WERI-Rb-1 (cell line): ENCODE measurements at regions not wholly inside any gene's neighbourhood (a gene's known extent, or its start where the extent isn't known, plus 50 kb on each side); places are given as distances from the start of the nearest gene placed in this dataset.
"Not testable (repeated sequence)": the region's sequence is repeated elsewhere in the genome, so short reads cannot be mapped to it uniquely, and the experiment has no call there.

ENCODE experiments used
- DNase-seq: peaks from one replicate; pipeline ENCODE4 v3.0.0-alpha.2; 2020
- H3K27ac ChIP-seq: fragments of 250-450 bp; sonication (Bioruptor Pico); 2 replicates; pipeline ENCODE4 v1.5.1; 2020; ENCODE audit warnings: mild to moderate bottlenecking, moderate library complexity
- H3K27me3 ChIP-seq: fragments of 250-450 bp; sonication (Bioruptor Pico); 2 replicates; pipeline ENCODE4 v1.5.1; 2021; ENCODE audit warnings: mild to moderate bottlenecking, low read depth, moderate library complexity; ENCODE audit not compliant: insufficient read depth, severe bottlenecking
- H3K36me3 ChIP-seq: fragments of 250-450 bp; sonication (Bioruptor Pico); 2 replicates; pipeline ENCODE4 v1.5.1; 2020; ENCODE audit warnings: mild to moderate bottlenecking, moderate library complexity
- H3K4me3 ChIP-seq: 2 replicates; pipeline ENCODE4 v1.5.1; 2011; ENCODE audit warnings: low read depth, mild to moderate bottlenecking, control low read depth, low read length
- H3K9me3 ChIP-seq: fragments of 250-450 bp; sonication (Bioruptor Pico); 2 replicates; pipeline ENCODE4 v1.5.1; 2021; ENCODE audit warnings: mild to moderate bottlenecking, moderate library complexity; ENCODE audit not compliant: severe bottlenecking
- CTCF ChIP-seq: IDR thresholded peaks from 2 replicates; pipeline ENCODE4 v1.5.1; 2011; ENCODE audit warnings: low read depth, mild to moderate bottlenecking, control low read depth, inconsistent platforms, low read length

GRCh38 chr5:85452322-85453025 is 1067.8 kb upstream of the EDIL3 start:
- DNase-seq: no peak
- no peak overlapping the region for H3K27ac ChIP-seq
- H3K9me3 ChIP-seq: no peaks in the 10 kb centered on the region
- H3K36me3 ChIP-seq: no peaks in the 10 kb centered on the region
- H3K27me3 ChIP-seq: no peaks in the 10 kb centered on the region
- TF ChIP-seq CTCF: no peak
- no peak overlapping the region for H3K4me3 ChIP-seq

GRCh38 chr5:85453026-85453349 is 1068.3 kb upstream of the EDIL3 start:
- Histone ChIP-seq H3K27me3 (no peaks in the 10 kb centered on the region), H3K36me3 (no peaks in the 10 kb centered on the region), H3K9me3 (no peaks in the 10 kb centered on the region), H3K27ac (no peak overlapping the region), H3K4me3 (no peak overlapping the region)
- DNase-seq: no peak
- TF ChIP-seq CTCF: no peak

- Histone ChIP-seq H3K9me3 (no peaks in the 10 kb centered on the region), H3K27ac (no peak overlapping the region), H3K4me3 (no peak overlapping the region), H3K27me3 (no peaks in the 10 kb centered on the region), H3K36me3 (no peaks in the 10 kb centered on the region)
- DNase-seq: no peak
- no peak for TF ChIP-seq CTCF
Measured at GRCh38 chr5:85458319-85458718, 1073.6 kb upstream of the EDIL3 start.

- DNase-seq: no peak
- TF ChIP-seq CTCF: no peak
- no peak overlapping the region for H3K27ac ChIP-seq
Measured at GRCh38 chr5:85462957-85463356, 1078.3 kb upstream of the EDIL3 start.

GRCh38 chr5:85466423-85466822 is 1081.7 kb upstream of the EDIL3 start:
- H3K4me3 ChIP-seq: no peak overlapping the region
- H3K27me3 ChIP-seq: no peaks in the 10 kb centered on the region
- DNase-seq: no peak
- no peaks in the 10 kb centered on the region for H3K9me3 ChIP-seq
- no peak overlapping the region for H3K27ac ChIP-seq
- H3K36me3 ChIP-seq: no peaks in the 10 kb centered on the region
- no peak for TF ChIP-seq CTCF

More at GRCh38 chr5:85462957-85463356, 1078.3 kb upstream of the EDIL3 start:
- Histone ChIP-seq H3K4me3 (no peak overlapping the region), H3K27me3 (no peaks in the 10 kb centered on the region), H3K36me3 (no peaks in the 10 kb centered on the region), H3K9me3 (no peaks in the 10 kb centered on the region)

- H3K4me3 ChIP-seq: no peak overlapping the region
- H3K27ac ChIP-seq: no peak overlapping the region
- H3K36me3 ChIP-seq: no peaks in the 10 kb centered on the region
- no peak for TF ChIP-seq CTCF
- no peaks in the 10 kb centered on the region for H3K27me3 ChIP-seq
- no peak for DNase-seq
- no peaks in the 10 kb centered on the region for H3K9me3 ChIP-seq
Measured at GRCh38 chr5:85472749-85473148, 1088.1 kb upstream of the EDIL3 start.

- H3K9me3 ChIP-seq, H3K27ac ChIP-seq, H3K27me3 ChIP-seq, H3K36me3 ChIP-seq, DNase-seq, H3K4me3 ChIP-seq: not testable (repeated sequence)
Measured at GRCh38 chr5:85475151-85475550, 1090.5 kb upstream of the EDIL3 start.
